ENCODE measurements at regions not wholly inside any gene's neighbourhood (a gene's known extent, or its start where the extent isn't known, plus 50 kb on each side); places are given as distances from the start of the nearest gene placed in this dataset.

- DNase-seq (ENCODE audit: low read depth), result no peak
- no peak overlapping the region for H3K4me3 ChIP-seq (ENCODE audit: low read depth, low read length)
- no peak for TF ChIP-seq CTCF (IDR thresholded peaks at IDR 0.05; ENCODE audit: insufficient read depth, low read depth, low read length, missing control alignments)
Observed at GRCh38 chr1:94607398-94607797, 65.8 kb upstream of the F3 start.

DNA sequence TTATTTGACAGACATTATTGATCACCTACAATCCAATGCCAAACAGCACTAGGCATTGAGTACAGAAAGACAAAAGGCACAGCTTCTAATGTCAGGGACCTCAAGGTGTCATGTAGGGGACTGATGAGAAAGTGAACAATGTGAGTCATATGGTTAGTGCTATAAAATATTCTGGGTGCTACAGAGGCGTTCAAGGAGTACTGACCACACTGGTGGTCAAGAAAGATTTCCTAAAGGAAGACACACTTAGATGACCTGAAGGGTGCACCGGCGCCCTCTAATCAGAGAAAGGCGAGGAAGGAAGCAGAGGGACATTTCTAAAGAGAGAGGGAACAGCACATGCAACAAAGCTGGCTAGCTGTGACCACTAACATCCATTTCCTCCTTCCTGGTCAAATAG lies 64.9 kb upstream of the F3 start:
- DNase-seq (ENCODE audit: low read depth), result no peak
- H3K4me3 ChIP-seq (ENCODE audit: low read depth, low read length), result no peak overlapping the region
- TF ChIP-seq CTCF (IDR thresholded peaks at IDR 0.05; ENCODE audit: insufficient read depth, low read depth, low read length, missing control alignments), result no peak

- TF ChIP-seq CTCF (IDR thresholded peaks at IDR 0.05; ENCODE audit: insufficient read depth, low read depth, low read length, missing control alignments), result no peak
- DNase-seq (ENCODE audit: low read depth), result no peak
- no peak overlapping the region for H3K4me3 ChIP-seq (ENCODE audit: low read depth, low read length)
Observed at GRCh38 chr1:94603663-94604062, 62.1 kb upstream of the F3 start.

DNA sequence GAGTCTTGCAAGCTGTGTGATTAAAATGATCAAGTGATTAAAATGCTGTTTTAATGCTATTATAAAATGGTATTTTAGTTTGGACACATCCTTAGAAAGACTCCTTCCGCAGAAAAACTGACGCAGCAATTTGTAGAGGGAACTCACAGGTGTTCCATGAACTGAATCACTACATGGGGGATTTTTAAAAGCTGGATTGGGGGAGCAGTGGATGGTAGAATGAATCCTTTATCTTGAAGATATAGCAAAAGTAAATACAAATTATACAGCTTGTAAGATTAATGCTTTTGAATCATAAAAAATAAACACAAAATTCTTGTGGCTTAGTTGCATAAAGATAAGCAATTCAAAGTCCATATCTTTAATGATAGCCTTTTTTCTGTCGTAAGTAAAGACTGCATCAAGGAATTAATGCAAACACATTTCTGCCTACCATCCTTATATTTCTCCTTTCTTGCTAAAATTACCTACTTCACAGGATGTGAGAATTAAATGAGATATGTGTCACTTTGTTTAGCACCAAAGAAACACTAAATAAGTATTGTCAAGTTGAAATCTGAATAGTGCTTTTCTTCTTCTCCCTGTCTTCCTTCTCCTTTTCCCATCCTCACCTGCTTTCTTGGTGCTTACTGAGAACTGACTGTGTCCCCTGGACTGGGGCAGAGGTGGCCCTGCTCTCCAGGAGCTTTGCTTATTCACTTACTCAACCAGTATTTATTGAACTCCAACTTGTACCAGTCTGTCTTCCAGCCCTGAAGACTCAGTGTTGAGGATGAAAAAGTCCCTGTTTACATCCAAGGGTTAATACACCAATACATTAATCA lies 61.5 kb upstream of the F3 start:
- no peak for TF ChIP-seq CTCF (IDR thresholded peaks at IDR 0.05; ENCODE audit: insufficient read depth, low read depth, low read length, missing control alignments)
- DNase-seq (ENCODE audit: low read depth), result no peak
- H3K4me3 ChIP-seq (ENCODE audit: low read depth, low read length), result no peak overlapping the region

DNA sequence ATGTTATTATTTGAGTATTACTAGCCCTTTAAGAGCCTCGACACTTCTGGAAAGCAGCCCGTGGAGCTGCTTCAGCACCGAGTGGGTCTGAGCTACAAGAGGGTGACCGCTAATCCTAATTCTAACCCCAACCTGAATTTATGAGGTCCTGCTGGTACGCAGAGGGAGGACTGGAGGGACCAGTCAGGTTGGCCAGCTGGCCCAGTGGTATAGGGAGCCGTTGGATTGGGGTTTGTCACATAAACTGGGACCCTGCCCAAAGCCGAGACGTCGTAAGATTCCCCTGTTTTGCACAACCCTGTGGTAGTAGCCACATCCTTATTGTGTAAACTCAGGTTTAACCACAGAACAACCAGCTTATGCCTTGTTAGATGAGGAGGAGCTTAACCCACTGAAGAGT lies 60.8 kb upstream of the F3 start:
- no peak for TF ChIP-seq CTCF (IDR thresholded peaks at IDR 0.05; ENCODE audit: insufficient read depth, low read depth, low read length, missing control alignments)
- H3K4me3 ChIP-seq (ENCODE audit: low read depth, low read length), result no peak overlapping the region
- no peak for DNase-seq (ENCODE audit: low read depth)

GRCh38 chr1:94600556-94600955 lies 59.0 kb upstream of the F3 start:
- no peak for TF ChIP-seq CTCF (IDR thresholded peaks at IDR 0.05; ENCODE audit: insufficient read depth, low read depth, low read length, missing control alignments)
- no peak for DNase-seq (ENCODE audit: low read depth)
- no peak overlapping the region for H3K4me3 ChIP-seq (ENCODE audit: low read depth, low read length)
